ENCODE measurements at regions not wholly inside any gene's neighbourhood (a gene's known extent, or its start where the extent isn't known, plus 50 kb on each side); places are given as distances from the start of the nearest gene placed in this dataset.

GRCh38 chr4:69038582-69038981, 57.7 kb upstream of the UGT2B7 start:
- no peak for TF ChIP-seq ZFX (IDR thresholded peaks at IDR 0.05)
- no peak overlapping the region for H3K27ac ChIP-seq

- no peak for TF ChIP-seq ZFX (IDR thresholded peaks at IDR 0.05)
- no peak for TF ChIP-seq CTCF (conservative IDR thresholded peaks at IDR 0.05)
- no peak overlapping the region for H3K27ac ChIP-seq
These were observed 57.2 kb upstream of the UGT2B7 start for GRCh38 chr4:69039071-69039470.

- no peak overlapping the region for H3K27ac ChIP-seq
- TF ChIP-seq ZFX (IDR thresholded peaks at IDR 0.05) (no peak), CTCF (conservative IDR thresholded peaks at IDR 0.05) (no peak)
These were observed 52.0 kb upstream of the UGT2B7 start for GRCh38 chr4:69044247-69044646.

All from C4-2B (cell line).